Brain microvascular endothelial cell (primary cell): ENCODE measurements at regions not wholly inside any gene's neighbourhood (a gene's known extent, or its start where the extent isn't known, plus 50 kb on each side); places are given as distances from the start of the nearest gene placed in this dataset.

Experiments used
- DNase-seq: peaks from one replicate; pipeline ENCODE4 v3.0.0-alpha.2; 2020
- H3K27ac ChIP-seq: fragments of 250-450 bp; sonication (Bioruptor Pico); 2 replicates; pipeline ENCODE4 v1.5.1; 2020; ENCODE audit warnings: mild to moderate bottlenecking, moderate library complexity
- H3K27me3 ChIP-seq: fragments of 250-450 bp; sonication (Bioruptor Pico); replicated peaks from 2 replicates; pipeline ENCODE4 v1.5.1; 2020; ENCODE audit warnings: mild to moderate bottlenecking
- H3K36me3 ChIP-seq: fragments of 250-450 bp; sonication (Bioruptor Pico); replicated peaks from 2 replicates; pipeline ENCODE4 v1.5.1; 2020; ENCODE audit warnings: mild to moderate bottlenecking
- H3K4me3 ChIP-seq: 2 replicates; pipeline ENCODE4 v1.5.1; 2011; ENCODE audit warnings: low read depth, mild to moderate bottlenecking, control low read depth, low read length, moderate library complexity
- CTCF ChIP-seq: IDR thresholded peaks from 2 replicates; pipeline ENCODE4 v1.5.1; 2011; ENCODE audit warnings: low read depth, mild to moderate bottlenecking, moderate library complexity, low read length, control low read depth, inconsistent platforms; ENCODE audit errors: missing control alignments
- in situ Hi-C: cut with HindIII; loops from 2 replicates; pipeline ENCODE4 v1.10.0; 2017; ENCODE audit warnings: low sequenced_read_pairs, low pct_ligation_motif_present

DNA sequence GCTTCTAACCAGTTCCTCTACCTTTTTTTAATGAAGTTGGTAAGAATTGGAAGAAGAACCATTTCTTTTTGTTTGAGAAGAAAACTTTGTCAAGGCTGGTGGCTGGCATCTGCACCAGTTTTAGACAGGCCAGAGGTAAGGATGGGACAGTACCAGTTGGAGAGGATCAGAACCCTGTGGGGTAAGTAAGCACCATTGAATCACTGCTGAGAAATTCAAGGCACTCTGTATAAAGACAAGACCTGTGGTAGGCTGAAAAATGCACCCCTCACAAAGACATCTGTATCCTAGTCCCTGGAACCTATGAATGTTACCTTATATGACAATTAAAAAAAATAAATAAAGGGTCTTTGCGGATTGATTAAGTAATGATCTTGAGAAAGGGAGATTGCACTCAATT lies 166.7 kb upstream of the NRP1 start:
- TF ChIP-seq CTCF, result no peak
- no peak for DNase-seq
- H3K36me3 ChIP-seq, result no peaks in the 10 kb centered on the region
- no peak overlapping the region for H3K27ac ChIP-seq
- in situ Hi-C loops, result no loop called here
- no peaks in the 10 kb centered on the region for H3K27me3 ChIP-seq
- no peak overlapping the region for H3K4me3 ChIP-seq

GRCh38 chr10:33498391-33498891 lies 164.0 kb upstream of the NRP1 start:
- H3K27me3 ChIP-seq, result no peaks in the 10 kb centered on the region
- no peak overlapping the region for H3K4me3 ChIP-seq
- DNase-seq, result no peak
- H3K36me3 ChIP-seq, result no peaks in the 10 kb centered on the region
- no peak overlapping the region for H3K27ac ChIP-seq
- no peak for TF ChIP-seq CTCF
- in situ Hi-C loops, result no loop called here

DNA sequence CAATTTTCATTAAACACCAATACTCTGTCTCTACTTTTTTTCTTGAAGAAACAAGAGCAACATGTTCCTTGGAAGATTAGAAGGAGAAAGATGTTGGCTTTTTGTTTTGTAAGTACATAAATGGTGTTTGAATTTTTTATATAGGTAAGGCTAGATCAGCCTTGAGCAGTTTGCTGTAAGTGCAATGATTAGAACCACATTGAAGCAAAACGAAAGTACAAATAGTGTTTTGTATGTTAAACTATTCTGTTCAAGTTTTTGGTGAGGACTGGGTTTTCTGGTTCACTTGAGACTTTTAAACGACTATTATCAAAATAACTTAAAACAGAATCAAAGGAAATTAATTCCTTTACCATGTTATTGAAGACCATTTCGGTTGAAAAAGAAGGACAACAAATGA lies 162.9 kb upstream of the NRP1 start:
- TF ChIP-seq CTCF, result no peak
- Histone ChIP-seq H3K27me3 (no peaks in the 10 kb centered on the region), H3K36me3 (no peaks in the 10 kb centered on the region), H3K27ac (no peak overlapping the region), H3K4me3 (no peak overlapping the region)
- in situ Hi-C loops, result no loop called here
- no peak for DNase-seq

- Histone ChIP-seq H3K27me3 (no peaks in the 10 kb centered on the region), H3K4me3 (no peak overlapping the region), H3K27ac (no peak overlapping the region), H3K36me3 (no peaks in the 10 kb centered on the region)
- TF ChIP-seq CTCF, result no peak
- in situ Hi-C loops, result no loop called here
- no peak for DNase-seq
Observed at GRCh38 chr10:33496096-33496495, 161.6 kb upstream of the NRP1 start.

DNA sequence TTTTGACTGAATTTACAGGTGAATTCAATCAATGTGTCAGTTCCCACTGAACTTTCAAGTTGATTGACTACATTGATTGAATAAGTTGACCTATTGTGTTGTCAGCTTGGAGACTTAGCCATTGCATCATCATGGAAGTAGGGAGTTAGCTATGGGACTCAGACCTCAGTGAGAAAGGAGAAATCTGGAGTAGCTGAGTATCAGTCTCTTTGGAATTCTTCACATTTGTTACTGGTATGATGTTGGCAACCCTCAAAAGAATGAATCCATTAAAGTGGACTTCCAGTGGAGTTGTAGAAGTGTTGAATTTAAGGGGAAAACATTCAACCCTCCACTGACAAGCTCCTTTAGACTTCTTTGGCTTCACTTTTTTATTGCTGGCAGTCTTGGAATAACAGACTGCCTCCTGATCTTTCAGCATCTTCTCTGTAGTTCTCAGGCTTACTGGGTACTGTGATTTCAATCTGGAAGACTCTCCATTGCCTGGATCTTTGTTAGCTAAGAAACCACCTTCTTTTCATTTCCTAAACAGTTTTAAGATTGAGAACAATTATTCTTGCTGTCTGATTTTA lies 160.3 kb upstream of the NRP1 start:
- H3K36me3 ChIP-seq, result no peaks in the 10 kb centered on the region
- DNase-seq, result no peak
- no peaks in the 10 kb centered on the region for H3K27me3 ChIP-seq
- no peak for TF ChIP-seq CTCF
- in situ Hi-C loops, result no loop called here
- no peak overlapping the region for H3K4me3 ChIP-seq
- no peak overlapping the region for H3K27ac ChIP-seq

GRCh38 chr10:33493978-33494377 lies 159.5 kb upstream of the NRP1 start:
- no peak for TF ChIP-seq CTCF
- no peak for DNase-seq
- in situ Hi-C loops, result no loop called here
- Histone ChIP-seq H3K4me3 (no peak overlapping the region), H3K27ac (no peak overlapping the region), H3K36me3 (no peaks in the 10 kb centered on the region), H3K27me3 (no peaks in the 10 kb centered on the region)
